CD14-positive monocyte (primary cell): ENCODE measurements at regions not wholly inside any gene's neighbourhood (a gene's known extent, or its start where the extent isn't known, plus 50 kb on each side); places are given as distances from the start of the nearest gene placed in this dataset.

ENCODE experiments used
- DNase-seq, 3 donors: peaks; one replicate each; pipeline ENCODE4 v3.0.0-alpha.2; 2011 to 2022
- H2AFZ ChIP-seq: 2 replicates; pipeline ENCODE4 v1.6.0; 2012; ENCODE audit warnings: mild to moderate bottlenecking, low read depth, low read length, inconsistent platforms; ENCODE audit not compliant: insufficient read depth, poor library complexity, severe bottlenecking
- H3K27ac ChIP-seq, 2 donors: 1 replicate in 1 of 2; 2 replicates in 1 of 2; pipeline ENCODE4 v1.5.1; 2012 to 2013; ENCODE audit warnings: low read length in 2 of 2, control low read depth in 1 of 2, inconsistent platforms in 1 of 2, low read depth in 1 of 2, mild to moderate bottlenecking in 1 of 2
- H3K27me3 ChIP-seq, 2 donors: one replicate each; pipeline versions ENCODE4 v1.6.0 to v1.6.1; 2011 to 2013; ENCODE audit warnings: low read length in 2 of 2; ENCODE audit not compliant: control insufficient read depth in 2 of 2, insufficient read depth in 2 of 2
- H3K36me3 ChIP-seq, 2 donors: replicated peaks in 1 of 2; 1 replicate in 1 of 2; 2 replicates in 1 of 2; pipeline versions ENCODE4 v1.5.1 to v1.6.1; 2012 to 2013; ENCODE audit warnings: low read length in 2 of 2, control low read depth in 1 of 2, inconsistent platforms in 1 of 2, mild to moderate bottlenecking in 1 of 2; ENCODE audit not compliant: insufficient read depth in 2 of 2, control insufficient read depth in 1 of 2
- H3K4me1 ChIP-seq, 2 donors: 1 replicate in 1 of 2; 2 replicates in 1 of 2; pipeline versions ENCODE4 v1.5.1 to v1.6.1; 2012 to 2013; ENCODE audit warnings: low read length in 2 of 2, control low read depth in 1 of 2, inconsistent platforms in 1 of 2, mild to moderate bottlenecking in 1 of 2, moderate library complexity in 1 of 2; ENCODE audit not compliant: insufficient read depth in 2 of 2, control insufficient read depth in 1 of 2
- H3K4me2 ChIP-seq: replicated peaks from 2 replicates; pipeline ENCODE3; 2012; ENCODE audit warnings: low read length, moderate library complexity, mild to moderate bottlenecking; ENCODE audit not compliant: poor library complexity, severe bottlenecking; ENCODE audit errors: extremely low read depth
- H3K4me3 ChIP-seq, 3 experiments: fragments of 200-600 bp in 1 of 3; sonication (generic) in 1 of 3; replicated peaks in 1 of 3; 1 replicate in 2 of 3; 2 replicates in 1 of 3; pipeline ENCODE4 v1.5.1; 2011 to 2013; ENCODE audit warnings: low read length in 3 of 3, mild to moderate bottlenecking in 3 of 3, control low read depth in 2 of 3, low read depth in 2 of 3, inconsistent platforms in 1 of 3, moderate library complexity in 1 of 3
- H3K79me2 ChIP-seq: 2 replicates; pipeline ENCODE4 v1.6.0; 2012; ENCODE audit warnings: mild to moderate bottlenecking, control low read depth, inconsistent platforms, low read length, moderate library complexity; ENCODE audit not compliant: insufficient read depth
- H3K9ac ChIP-seq: 2 replicates; pipeline ENCODE4 v1.6.0; 2017; ENCODE audit warnings: low read length, mild to moderate bottlenecking; ENCODE audit not compliant: insufficient read depth, poor library complexity, severe bottlenecking
- H3K9me3 ChIP-seq, 2 donors: replicated peaks in 1 of 2; 1 replicate in 1 of 2; 2 replicates in 1 of 2; pipeline versions ENCODE4 v1.5.1 to v1.6.1; 2012 to 2013; ENCODE audit warnings: low read length in 2 of 2, control low read depth in 1 of 2; ENCODE audit not compliant: control insufficient read depth in 1 of 2, insufficient read depth in 1 of 2
- H4K20me1 ChIP-seq: 2 replicates; pipeline ENCODE4 v1.6.0; 2012; ENCODE audit warnings: mild to moderate bottlenecking, low read length, control low read depth, moderate library complexity; ENCODE audit not compliant: insufficient read depth
- H3K27ac Mint-ChIP-seq, 7 donors: one replicate each; pipeline ENCODE4 v1.8.0; 2020; ENCODE audit warnings: mild to moderate bottlenecking in 7 of 7, mixed read lengths in 7 of 7, moderate library complexity in 6 of 7, inconsistent platforms in 2 of 7
- H3K27me3 Mint-ChIP-seq, 3 donors: one replicate each; pipeline ENCODE4 v1.8.0; 2021 to 2022; ENCODE audit warnings: low read depth in 3 of 3, mild to moderate bottlenecking in 3 of 3, mixed read lengths in 3 of 3, moderate library complexity in 3 of 3, inconsistent platforms in 1 of 3
- H3K36me3 Mint-ChIP-seq, 2 donors: one replicate each; pipeline ENCODE4 v1.8.0; 2020; ENCODE audit warnings: mixed read lengths in 2 of 2, inconsistent platforms in 1 of 2, mild to moderate bottlenecking in 1 of 2
- H3K4me1 Mint-ChIP-seq: one replicate; pipeline ENCODE4 v1.8.0; 2020; ENCODE audit warnings: mild to moderate bottlenecking, mixed read lengths
- H3K4me3 Mint-ChIP-seq, 2 donors: one replicate each; pipeline ENCODE4 v1.8.0; 2020; ENCODE audit warnings: mild to moderate bottlenecking in 2 of 2, mixed read lengths in 2 of 2, moderate library complexity in 1 of 2
- H3K9me3 Mint-ChIP-seq, 7 donors: one replicate each; pipeline ENCODE4 v1.8.0; 2020 to 2022; ENCODE audit warnings: mixed read lengths in 7 of 7, mild to moderate bottlenecking in 6 of 7, moderate library complexity in 6 of 7, inconsistent platforms in 2 of 7
- WGBS: methylation state at CpG from one replicate; pipeline ENCODE4 v1.1.5; 2013; ENCODE audit warnings: missing lambda C conversion rate; ENCODE audit not compliant: insufficient coverage; 5-methylcytosine and 5-hydroxymethylcytosine counted together
- intact Hi-C, 2 donors: fragments of 100-400 bp; cut with micrococcal nuclease; formaldehyde crosslinking; loops; one replicate each; pipeline versions ENCODE4 v1.15.0 to v1.15.1; 2023
- TF ChIP-seq, protein P1 (sequence below): fragments of 200-600 bp; IDR thresholded peaks from one replicate; pipeline ENCODE4 v1.8.0; 2022; ENCODE audit warnings: antibody characterized with exemption, mild to moderate bottlenecking

DNA sequence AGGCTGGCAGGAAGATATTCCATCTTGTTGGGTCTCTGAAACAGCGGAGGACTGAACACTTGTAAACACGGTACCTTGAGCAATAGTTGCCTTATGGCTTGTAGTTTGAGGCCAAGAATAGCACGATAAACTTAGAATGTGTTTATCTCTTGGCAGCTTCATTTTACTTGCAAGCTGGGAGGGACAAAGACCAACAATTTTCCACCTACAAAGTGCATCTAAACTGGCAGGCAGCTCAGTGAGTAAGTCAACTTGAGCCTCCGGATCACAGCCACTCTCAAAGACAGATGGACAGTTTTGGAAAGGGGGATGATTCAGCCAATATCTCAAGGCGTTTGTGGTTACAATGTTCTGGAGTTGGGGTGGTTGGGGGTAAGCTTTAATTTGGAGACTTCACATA, 652.6 kb downstream of the CETN3 start:
- H3K9ac ChIP-seq = no peak overlapping the region
- H3K27ac ChIP-seq = no peak overlapping the region
- intact Hi-C loops = no loop called here
- no peaks in the 10 kb centered on the region for H3K36me3 ChIP-seq
- no peak overlapping the region for H3K4me3 Mint-ChIP-seq
- H3K4me1 ChIP-seq = no peaks in the 10 kb centered on the region
- no peaks in the 10 kb centered on the region for H3K27me3 ChIP-seq
- TF ChIP-seq, protein P1, sequence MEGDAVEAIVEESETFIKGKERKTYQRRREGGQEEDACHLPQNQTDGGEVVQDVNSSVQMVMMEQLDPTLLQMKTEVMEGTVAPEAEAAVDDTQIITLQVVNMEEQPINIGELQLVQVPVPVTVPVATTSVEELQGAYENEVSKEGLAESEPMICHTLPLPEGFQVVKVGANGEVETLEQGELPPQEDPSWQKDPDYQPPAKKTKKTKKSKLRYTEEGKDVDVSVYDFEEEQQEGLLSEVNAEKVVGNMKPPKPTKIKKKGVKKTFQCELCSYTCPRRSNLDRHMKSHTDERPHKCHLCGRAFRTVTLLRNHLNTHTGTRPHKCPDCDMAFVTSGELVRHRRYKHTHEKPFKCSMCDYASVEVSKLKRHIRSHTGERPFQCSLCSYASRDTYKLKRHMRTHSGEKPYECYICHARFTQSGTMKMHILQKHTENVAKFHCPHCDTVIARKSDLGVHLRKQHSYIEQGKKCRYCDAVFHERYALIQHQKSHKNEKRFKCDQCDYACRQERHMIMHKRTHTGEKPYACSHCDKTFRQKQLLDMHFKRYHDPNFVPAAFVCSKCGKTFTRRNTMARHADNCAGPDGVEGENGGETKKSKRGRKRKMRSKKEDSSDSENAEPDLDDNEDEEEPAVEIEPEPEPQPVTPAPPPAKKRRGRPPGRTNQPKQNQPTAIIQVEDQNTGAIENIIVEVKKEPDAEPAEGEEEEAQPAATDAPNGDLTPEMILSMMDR = no peak
- H3K79me2 ChIP-seq = no peaks in the 10 kb centered on the region
- H2AFZ ChIP-seq = no peak overlapping the region
- no peaks in the 10 kb centered on the region for H4K20me1 ChIP-seq
- H3K9me3 Mint-ChIP-seq = peaks cover 0 to 4% (median 0%) of the 10 kb centered on the region in 7 donors
- DNase-seq = no peak
- no peak overlapping the region for H3K4me3 ChIP-seq
- H3K27me3 Mint-ChIP-seq = peaks cover 0 to 2% (median 0%) of the 10 kb centered on the region in 3 donors
- no peaks in the 10 kb centered on the region for H3K4me1 Mint-ChIP-seq
- no peak overlapping the region for H3K4me2 ChIP-seq
- H3K27ac Mint-ChIP-seq = no peak overlapping the region
- 95% methylated on average over 4 of the region's 5 CpGs for WGBS
- H3K36me3 Mint-ChIP-seq = no peaks in the 10 kb centered on the region
- no peaks in the 10 kb centered on the region for H3K9me3 ChIP-seq

DNA sequence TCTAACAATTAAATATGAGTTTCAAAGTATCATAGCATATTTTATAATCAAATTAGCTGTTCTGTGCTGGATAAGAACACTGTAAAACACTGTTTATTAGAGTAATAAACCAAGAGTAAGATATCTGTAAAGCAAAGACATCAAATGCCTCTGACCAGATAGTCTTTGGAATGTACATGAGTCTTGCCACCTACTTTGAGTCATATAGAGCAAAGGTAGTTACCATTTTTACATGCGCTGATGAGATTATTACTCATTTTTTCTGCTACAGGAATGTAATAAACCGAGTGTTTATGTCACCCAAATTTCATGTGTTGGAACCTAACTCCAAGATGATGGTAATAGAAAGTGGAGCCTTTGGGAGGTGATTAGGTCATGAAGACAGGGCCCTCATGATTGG, 654.5 kb downstream of the CETN3 start:
- Mint-ChIP-seq H3K9me3 (peaks cover 0 to 2% (median 0%) of the 10 kb centered on the region in 7 donors), H3K27ac (no peak overlapping the region), H3K27me3 (no peaks in the 10 kb centered on the region), H3K4me1 (no peaks in the 10 kb centered on the region), H3K4me3 (no peak overlapping the region), H3K36me3 (no peaks in the 10 kb centered on the region)
- no peaks in the 10 kb centered on the region for H3K27me3 ChIP-seq
- H3K4me2 ChIP-seq = no peak overlapping the region
- H2AFZ ChIP-seq = no peak overlapping the region
- WGBS = no CpG with 5 or more reads among the region's 2 CpGs
- DNase-seq = no peak
- TF ChIP-seq, protein P1 = no peak
- H3K79me2 ChIP-seq = no peaks in the 10 kb centered on the region
- H3K9me3 ChIP-seq = no peaks in the 10 kb centered on the region
- no peak overlapping the region for H3K9ac ChIP-seq
- H3K36me3 ChIP-seq = no peaks in the 10 kb centered on the region
- H3K4me3 ChIP-seq = no peak overlapping the region
- intact Hi-C loops = no loop called here
- H3K27ac ChIP-seq = no peak overlapping the region
- no peaks in the 10 kb centered on the region for H3K4me1 ChIP-seq
- no peaks in the 10 kb centered on the region for H4K20me1 ChIP-seq
